ENCODE measurements at regions not wholly inside any gene's neighbourhood (a gene's known extent, or its start where the extent isn't known, plus 50 kb on each side); places are given as distances from the start of the nearest gene placed in this dataset.

- TF ChIP-seq CTCF (IDR thresholded peaks at IDR 0.05; ENCODE audit: low read length) = no peak
- no peak for TF ChIP-seq EZH2 (IDR thresholded peaks at IDR 0.05; ENCODE audit: borderline replicate concordance, low read length)
These were observed 82.0 kb upstream of the HIVEP3 start for GRCh38 chr1:42000766-42001165.
